HepG2 (cell line): ENCODE measurements at regions not wholly inside any gene's neighbourhood (a gene's known extent, or its start where the extent isn't known, plus 50 kb on each side); places are given as distances from the start of the nearest gene placed in this dataset.

Experiments used
- ARNT2 ChIP-seq: sonication (generic); formaldehyde crosslinking; IDR thresholded peaks from 2 replicates; pipeline ENCODE4 v1.8.0; 2022; ENCODE audit warnings: mild to moderate bottlenecking, low read depth, missing genetic modification reagents, moderate library complexity
- ETV5 ChIP-seq: IDR thresholded peaks from 2 replicates; pipeline ENCODE4 v1.6.1; 2018; ENCODE audit warnings: missing biosample characterization, missing genetic modification reagents, inconsistent platforms, borderline replicate concordance
- IKZF1 ChIP-seq: fragments of 450-650 bp; IDR thresholded peaks from 2 replicates; pipeline ENCODE4 v1.7.1; 2016
- KDM5B ChIP-seq: sonication (generic); formaldehyde crosslinking; IDR thresholded peaks from 2 replicates; pipeline ENCODE4 v1.4.0; 2020; ENCODE audit warnings: missing genetic modification reagents, mild to moderate bottlenecking, borderline replicate concordance
- MTA3 ChIP-seq: sonication (generic); formaldehyde crosslinking; IDR thresholded peaks from 2 replicates; pipeline ENCODE4 v1.4.0; 2020; ENCODE audit warnings: missing genetic modification reagents
- NKX3-1 ChIP-seq: sonication (generic); formaldehyde crosslinking; IDR thresholded peaks from 2 replicates; pipeline ENCODE4 v1.5.0; 2020; ENCODE audit warnings: missing genetic modification reagents
- RFXAP ChIP-seq: sonication (generic); formaldehyde crosslinking; IDR thresholded peaks from 2 replicates; pipeline ENCODE4 v1.4.0; 2020; ENCODE audit warnings: missing genetic modification reagents, borderline replicate concordance
- SATB2 ChIP-seq: sonication (generic); formaldehyde crosslinking; IDR thresholded peaks from 2 replicates; pipeline ENCODE4 v1.5.0; 2020; ENCODE audit warnings: missing genetic modification reagents
- SYNCRIP ChIP-seq: fragments of 200-400 bp; formaldehyde crosslinking; IDR thresholded peaks from 2 replicates; pipeline ENCODE4 v1.6.1; 2018; ENCODE audit warnings: mild to moderate bottlenecking, low read depth, low read length; ENCODE audit not compliant: insufficient read depth
- TAF1 ChIP-seq: sonication (generic); formaldehyde crosslinking; IDR thresholded peaks from 2 replicates; pipeline ENCODE4 v1.4.0; 2020; ENCODE audit warnings: missing genetic modification reagents
- TEAD3 ChIP-seq: optimal IDR thresholded peaks from 2 replicates; pipeline ENCODE3; 2016; ENCODE audit warnings: borderline replicate concordance
- ZMYM3 ChIP-seq: sonication (generic); formaldehyde crosslinking; IDR thresholded peaks from 2 replicates; pipeline ENCODE4 v1.5.1; 2020; ENCODE audit warnings: mild to moderate bottlenecking, missing genetic modification reagents
- ZNF30 ChIP-seq: sonication (generic); formaldehyde crosslinking; IDR thresholded peaks from 2 replicates; pipeline ENCODE4 v1.5.0; 2020; ENCODE audit warnings: mild to moderate bottlenecking, missing genetic modification reagents
- ZNF329 ChIP-seq: sonication (generic); formaldehyde crosslinking; IDR thresholded peaks from 2 replicates; pipeline ENCODE4 v1.9.0; 2021; ENCODE audit warnings: low read depth, mild to moderate bottlenecking, missing genetic modification reagents
- ZNF335 ChIP-seq: sonication (generic); formaldehyde crosslinking; IDR thresholded peaks from 2 replicates; pipeline ENCODE4 v1.4.0; 2020; ENCODE audit warnings: missing genetic modification reagents
- ZNF564 ChIP-seq: sonication (generic); formaldehyde crosslinking; IDR thresholded peaks from 2 replicates; pipeline ENCODE4 v1.8.1; 2023; ENCODE audit warnings: mild to moderate bottlenecking, missing genetic modification reagents
- TF ChIP-seq, protein P1 (sequence below): sonication (generic); formaldehyde crosslinking; IDR thresholded peaks from 2 replicates; pipeline ENCODE4 v1.5.1; 2020; ENCODE audit warnings: mild to moderate bottlenecking, missing genetic modification reagents, borderline replicate concordance
- TF ChIP-seq, protein P2 (sequence below): sonication (generic); formaldehyde crosslinking; IDR thresholded peaks from 2 replicates; pipeline ENCODE4 v1.8.0; 2022; ENCODE audit warnings: missing genetic modification reagents, mild to moderate bottlenecking, moderate library complexity, borderline replicate concordance
- TF ChIP-seq, protein P3 (sequence below): IDR thresholded peaks from 2 replicates; pipeline ENCODE4 v1.6.1; 2016; ENCODE audit warnings: mild to moderate bottlenecking
- TF ChIP-seq, protein P4 (sequence below): sonication (generic); formaldehyde crosslinking; IDR thresholded peaks from 2 replicates; pipeline ENCODE4 v1.5.1; 2020; ENCODE audit warnings: mild to moderate bottlenecking, missing genetic modification reagents

DNA sequence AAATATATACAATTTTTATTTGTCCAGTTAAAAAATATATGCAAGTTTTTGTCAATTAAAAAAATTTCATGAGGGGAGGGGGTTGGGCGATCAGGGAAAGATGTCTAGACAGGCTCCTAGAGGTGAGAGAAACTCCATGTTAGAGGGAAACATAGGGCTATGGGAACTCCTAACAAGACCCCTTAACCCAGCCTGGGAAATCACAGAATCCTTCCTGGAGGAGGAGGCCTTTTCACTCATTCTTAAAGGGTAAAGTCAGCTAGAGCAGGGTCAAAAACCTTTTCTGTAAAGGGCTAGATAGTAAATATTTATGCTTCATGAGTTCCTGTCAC lies 75.9 kb upstream of the PTPN1 start (continued):
- TF ChIP-seq SATB2 (CRISPR knock-in tag) (no peak), SYNCRIP (no peak), ZNF30 (no peak), ZNF564 (CRISPR knock-in tag) (no peak), ZNF329 (CRISPR knock-in tag) (no peak), KDM5B (CRISPR knock-in tag) (no peak), NKX3-1 (CRISPR knock-in tag) (0 out of 2 replicates have a peak, but pooled peaks have one; percentile 23), ETV5 (CRISPR knock-in tag) (no peak), ZNF335 (CRISPR knock-in tag) (peak; percentile 13; the same call in 1 of the 2 replicates), TEAD3 (no peak), ZMYM3 (peak; percentile 32), ARNT2 (CRISPR knock-in tag) (peak; percentile 42; the same call in 1 of the 2 replicates), TAF1 (CRISPR knock-in tag) (0 out of 2 replicates have a peak, but pooled peaks have one; percentile 6), IKZF1 (no peak), MTA3 (CRISPR knock-in tag) (no peak), RFXAP (CRISPR knock-in tag) (no peak)
- TF ChIP-seq, protein P1, sequence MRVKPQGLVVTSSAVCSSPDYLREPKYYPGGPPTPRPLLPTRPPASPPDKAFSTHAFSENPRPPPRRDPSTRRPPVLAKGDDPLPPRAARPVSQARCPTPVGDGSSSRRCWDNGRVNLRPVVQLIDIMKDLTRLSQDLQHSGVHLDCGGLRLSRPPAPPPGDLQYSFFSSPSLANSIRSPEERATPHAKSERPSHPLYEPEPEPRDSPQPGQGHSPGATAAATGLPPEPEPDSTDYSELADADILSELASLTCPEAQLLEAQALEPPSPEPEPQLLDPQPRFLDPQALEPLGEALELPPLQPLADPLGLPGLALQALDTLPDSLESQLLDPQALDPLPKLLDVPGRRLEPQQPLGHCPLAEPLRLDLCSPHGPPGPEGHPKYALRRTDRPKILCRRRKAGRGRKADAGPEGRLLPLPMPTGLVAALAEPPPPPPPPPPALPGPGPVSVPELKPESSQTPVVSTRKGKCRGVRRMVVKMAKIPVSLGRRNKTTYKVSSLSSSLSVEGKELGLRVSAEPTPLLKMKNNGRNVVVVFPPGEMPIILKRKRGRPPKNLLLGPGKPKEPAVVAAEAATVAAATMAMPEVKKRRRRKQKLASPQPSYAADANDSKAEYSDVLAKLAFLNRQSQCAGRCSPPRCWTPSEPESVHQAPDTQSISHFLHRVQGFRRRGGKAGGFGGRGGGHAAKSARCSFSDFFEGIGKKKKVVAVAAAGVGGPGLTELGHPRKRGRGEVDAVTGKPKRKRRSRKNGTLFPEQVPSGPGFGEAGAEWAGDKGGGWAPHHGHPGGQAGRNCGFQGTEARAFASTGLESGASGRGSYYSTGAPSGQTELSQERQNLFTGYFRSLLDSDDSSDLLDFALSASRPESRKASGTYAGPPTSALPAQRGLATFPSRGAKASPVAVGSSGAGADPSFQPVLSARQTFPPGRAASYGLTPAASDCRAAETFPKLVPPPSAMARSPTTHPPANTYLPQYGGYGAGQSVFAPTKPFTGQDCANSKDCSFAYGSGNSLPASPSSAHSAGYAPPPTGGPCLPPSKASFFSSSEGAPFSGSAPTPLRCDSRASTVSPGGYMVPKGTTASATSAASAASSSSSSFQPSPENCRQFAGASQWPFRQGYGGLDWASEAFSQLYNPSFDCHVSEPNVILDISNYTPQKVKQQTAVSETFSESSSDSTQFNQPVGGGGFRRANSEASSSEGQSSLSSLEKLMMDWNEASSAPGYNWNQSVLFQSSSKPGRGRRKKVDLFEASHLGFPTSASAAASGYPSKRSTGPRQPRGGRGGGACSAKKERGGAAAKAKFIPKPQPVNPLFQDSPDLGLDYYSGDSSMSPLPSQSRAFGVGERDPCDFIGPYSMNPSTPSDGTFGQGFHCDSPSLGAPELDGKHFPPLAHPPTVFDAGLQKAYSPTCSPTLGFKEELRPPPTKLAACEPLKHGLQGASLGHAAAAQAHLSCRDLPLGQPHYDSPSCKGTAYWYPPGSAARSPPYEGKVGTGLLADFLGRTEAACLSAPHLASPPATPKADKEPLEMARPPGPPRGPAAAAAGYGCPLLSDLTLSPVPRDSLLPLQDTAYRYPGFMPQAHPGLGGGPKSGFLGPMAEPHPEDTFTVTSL (CRISPR knock-in tag), result no peak
- TF ChIP-seq, protein P2, sequence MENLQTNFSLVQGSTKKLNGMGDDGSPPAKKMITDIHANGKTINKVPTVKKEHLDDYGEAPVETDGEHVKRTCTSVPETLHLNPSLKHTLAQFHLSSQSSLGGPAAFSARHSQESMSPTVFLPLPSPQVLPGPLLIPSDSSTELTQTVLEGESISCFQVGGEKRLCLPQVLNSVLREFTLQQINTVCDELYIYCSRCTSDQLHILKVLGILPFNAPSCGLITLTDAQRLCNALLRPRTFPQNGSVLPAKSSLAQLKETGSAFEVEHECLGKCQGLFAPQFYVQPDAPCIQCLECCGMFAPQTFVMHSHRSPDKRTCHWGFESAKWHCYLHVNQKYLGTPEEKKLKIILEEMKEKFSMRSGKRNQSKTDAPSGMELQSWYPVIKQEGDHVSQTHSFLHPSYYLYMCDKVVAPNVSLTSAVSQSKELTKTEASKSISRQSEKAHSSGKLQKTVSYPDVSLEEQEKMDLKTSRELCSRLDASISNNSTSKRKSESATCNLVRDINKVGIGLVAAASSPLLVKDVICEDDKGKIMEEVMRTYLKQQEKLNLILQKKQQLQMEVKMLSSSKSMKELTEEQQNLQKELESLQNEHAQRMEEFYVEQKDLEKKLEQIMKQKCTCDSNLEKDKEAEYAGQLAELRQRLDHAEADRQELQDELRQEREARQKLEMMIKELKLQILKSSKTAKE (CRISPR knock-in tag), result no peak
- TF ChIP-seq, protein P3, sequence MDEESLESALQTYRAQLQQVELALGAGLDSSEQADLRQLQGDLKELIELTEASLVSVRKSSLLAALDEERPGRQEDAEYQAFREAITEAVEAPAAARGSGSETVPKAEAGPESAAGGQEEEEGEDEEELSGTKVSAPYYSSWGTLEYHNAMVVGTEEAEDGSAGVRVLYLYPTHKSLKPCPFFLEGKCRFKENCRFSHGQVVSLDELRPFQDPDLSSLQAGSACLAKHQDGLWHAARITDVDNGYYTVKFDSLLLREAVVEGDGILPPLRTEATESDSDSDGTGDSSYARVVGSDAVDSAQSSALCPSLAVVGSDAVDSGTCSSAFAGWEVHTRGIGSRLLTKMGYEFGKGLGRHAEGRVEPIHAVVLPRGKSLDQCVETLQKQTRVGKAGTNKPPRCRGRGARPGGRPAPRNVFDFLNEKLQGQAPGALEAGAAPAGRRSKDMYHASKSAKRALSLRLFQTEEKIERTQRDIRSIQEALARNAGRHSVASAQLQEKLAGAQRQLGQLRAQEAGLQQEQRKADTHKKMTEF (CRISPR knock-in tag), result no peak
- TF ChIP-seq, protein P4, sequence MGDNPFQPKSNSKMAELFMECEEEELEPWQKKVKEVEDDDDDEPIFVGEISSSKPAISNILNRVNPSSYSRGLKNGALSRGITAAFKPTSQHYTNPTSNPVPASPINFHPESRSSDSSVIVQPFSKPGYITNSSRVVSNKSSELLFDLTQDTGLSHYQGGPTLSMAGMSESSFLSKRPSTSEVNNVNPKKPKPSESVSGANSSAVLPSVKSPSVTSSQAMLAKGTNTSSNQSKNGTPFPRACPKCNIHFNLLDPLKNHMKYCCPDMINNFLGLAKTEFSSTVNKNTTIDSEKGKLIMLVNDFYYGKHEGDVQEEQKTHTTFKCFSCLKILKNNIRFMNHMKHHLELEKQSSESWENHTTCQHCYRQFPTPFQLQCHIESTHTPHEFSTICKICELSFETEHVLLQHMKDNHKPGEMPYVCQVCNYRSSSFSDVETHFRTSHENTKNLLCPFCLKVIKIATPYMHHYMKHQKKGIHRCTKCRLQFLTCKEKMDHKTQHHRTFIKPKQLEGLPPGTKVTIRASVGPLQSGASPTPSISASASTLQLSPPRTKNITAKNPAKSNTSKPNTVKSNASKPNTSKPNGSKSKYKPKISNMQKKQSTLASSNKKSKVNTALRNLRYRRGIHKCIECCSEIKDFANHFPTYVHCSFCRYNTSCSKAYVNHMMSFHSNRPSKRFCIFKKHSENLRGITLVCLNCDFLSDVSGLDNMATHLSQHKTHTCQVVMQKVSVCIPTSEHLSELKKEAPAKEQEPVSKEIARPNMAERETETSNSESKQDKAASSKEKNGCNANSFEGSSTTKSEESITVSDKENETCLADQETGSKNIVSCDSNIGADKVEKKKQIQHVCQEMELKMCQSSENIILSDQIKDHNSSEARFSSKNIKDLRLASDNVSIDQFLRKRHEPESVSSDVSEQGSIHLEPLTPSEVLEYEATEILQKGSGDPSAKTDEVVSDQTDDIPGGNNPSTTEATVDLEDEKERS (CRISPR knock-in tag), result 0 out of 2 replicates have a peak, but pooled peaks have one; percentile 56
- TF ChIP-seq, all 625 proteins: peak for 11
